HG03139 (cell line): ENCODE measurements at regions not wholly inside any gene's neighbourhood (a gene's known extent, or its start where the extent isn't known, plus 50 kb on each side); places are given as distances from the start of the nearest gene placed in this dataset.

Source experiments
- ATAC-seq: cut with Tn5 transposase; IDR thresholded peaks from one replicate; pipeline ENCODE4 v1.9.1; 2021; ENCODE audit not compliant: unreplicated experiment

DNA sequence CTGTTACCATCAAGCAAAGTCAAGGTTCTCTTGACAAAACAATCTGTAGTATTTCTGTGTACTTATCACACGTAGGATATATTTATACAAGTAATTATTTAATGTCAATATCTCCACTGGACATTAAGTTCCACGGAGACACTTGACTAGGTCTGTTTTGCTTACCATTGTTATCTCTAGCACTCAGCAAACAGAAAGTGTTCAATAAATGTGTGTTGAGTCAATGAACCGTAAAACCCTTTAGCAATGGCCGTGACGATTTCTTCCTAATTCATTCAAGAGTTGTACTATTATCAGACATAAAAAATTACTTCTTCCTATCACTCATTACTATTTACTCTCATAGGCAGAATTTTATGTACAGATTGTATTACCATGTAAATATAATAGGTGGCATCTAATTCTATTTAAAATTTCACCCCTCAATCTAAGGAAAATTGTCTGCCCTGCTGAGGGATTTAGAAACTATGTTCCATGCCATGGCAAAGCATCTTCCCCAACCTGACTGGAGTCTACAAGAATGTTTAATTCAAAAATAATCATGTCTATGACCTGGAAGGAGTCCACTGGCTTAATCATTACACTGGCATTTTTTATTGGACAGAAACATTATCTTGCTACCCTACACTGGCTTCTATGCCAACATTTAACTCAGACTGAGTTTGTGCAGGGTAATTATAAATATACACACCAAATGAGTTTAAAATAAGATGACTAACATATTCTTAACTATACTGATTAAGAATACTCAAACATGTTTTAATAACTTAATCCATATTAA is 301.9 kb downstream of the ZEB2 start:
- no peak for ATAC-seq

- ATAC-seq = peak; percentile 64
Measured at GRCh38 chr2:144215701-144216675, 303.9 kb downstream of the ZEB2 start.

DNA sequence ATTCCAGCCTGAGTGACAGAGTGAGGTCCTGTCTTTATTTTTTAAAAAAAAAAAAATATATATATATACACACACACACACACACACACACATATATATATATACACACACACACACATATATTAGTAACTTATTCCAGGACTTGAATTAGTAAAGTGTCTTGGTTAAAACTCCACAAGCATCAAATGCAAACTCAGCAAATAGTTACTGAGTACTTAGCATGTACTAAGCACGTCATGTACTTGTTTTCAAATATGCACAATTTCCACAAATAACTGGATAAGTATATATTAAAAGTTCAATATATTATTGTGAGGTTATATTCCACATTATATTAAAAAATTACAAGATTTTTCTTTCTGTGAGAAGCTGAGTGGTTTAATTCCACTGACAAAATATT is 304.7 kb downstream of the ZEB2 start:
- ATAC-seq = no peak

- peak; percentile 75 for ATAC-seq
Measured at GRCh38 chr2:144213797-144214196, 306.1 kb downstream of the ZEB2 start.

DNA sequence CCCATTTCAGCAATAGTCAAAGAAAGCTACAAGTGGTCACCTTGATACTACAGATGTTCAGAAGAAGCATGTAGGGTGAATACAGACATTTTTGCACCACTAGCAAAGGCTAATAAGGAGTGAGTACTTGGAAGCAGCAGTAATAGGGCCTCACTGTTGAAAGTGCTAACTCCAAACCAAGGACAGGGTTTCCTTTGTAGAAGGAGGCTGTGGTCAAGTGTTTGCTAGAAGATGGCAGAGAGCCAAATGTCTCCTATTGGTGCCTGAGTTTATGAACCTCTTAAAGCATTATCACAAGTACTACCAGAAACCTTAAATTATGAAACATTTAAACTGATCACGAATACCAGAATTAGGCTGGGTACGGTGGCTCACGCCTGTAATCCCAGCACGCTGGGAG is 308.1 kb downstream of the ZEB2 start:
- ATAC-seq = no peak

DNA sequence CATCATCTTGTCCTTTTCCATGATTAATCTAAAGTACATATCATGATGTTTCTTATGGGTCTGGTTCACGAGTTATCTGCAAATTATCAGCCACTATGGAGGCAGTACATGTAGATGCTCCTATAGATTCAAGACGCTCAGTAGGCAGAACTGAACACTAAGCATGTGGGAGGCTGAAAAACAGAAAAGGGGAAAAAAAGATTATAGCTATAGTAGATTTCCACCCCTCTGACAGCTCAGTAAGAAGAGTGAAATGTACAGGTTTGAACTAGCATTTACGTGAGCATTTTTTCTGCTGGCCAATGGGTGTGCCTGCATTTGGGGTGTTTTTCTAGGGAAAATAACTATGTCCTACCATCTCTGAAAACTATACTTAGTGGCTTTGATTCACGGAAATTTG is 308.9 kb downstream of the ZEB2 start:
- no peak for ATAC-seq

- no peak for ATAC-seq
Measured at GRCh38 chr2:144210076-144210475, 309.8 kb downstream of the ZEB2 start.

- ATAC-seq = no peak
Measured at GRCh38 chr2:144208924-144209323, 311.0 kb downstream of the ZEB2 start.

GRCh38 chr2:144206019-144206418 is 313.9 kb downstream of the ZEB2 start:
- no peak for ATAC-seq

DNA sequence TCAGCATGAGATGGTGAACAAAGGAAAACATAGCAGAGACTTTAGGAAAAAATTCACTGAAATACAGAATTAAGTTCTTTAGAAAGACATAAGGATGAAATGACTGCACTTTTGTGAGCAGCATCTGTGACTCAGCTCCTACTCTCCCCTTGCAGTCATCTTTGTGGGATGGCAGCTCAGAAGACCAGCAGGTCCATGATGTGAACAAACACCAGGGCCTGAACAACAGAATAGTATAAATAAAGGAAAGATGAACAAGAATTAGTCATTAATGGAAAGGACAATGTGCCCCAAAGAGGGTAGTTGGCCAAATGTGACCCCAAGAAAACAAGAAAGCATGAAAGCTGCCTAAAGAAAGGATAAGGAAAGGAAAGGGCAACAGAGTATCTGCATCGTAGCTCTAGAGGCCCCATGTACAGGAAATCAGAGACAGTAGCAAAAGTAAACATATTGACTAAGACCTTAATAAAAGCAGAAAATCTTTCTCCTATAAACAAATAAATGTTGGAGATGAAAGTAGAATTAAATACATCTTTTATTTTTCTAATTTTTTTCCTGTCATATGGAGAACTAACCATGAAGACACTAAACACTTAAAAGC is 318.0 kb downstream of the ZEB2 start:
- no peak for ATAC-seq

DNA sequence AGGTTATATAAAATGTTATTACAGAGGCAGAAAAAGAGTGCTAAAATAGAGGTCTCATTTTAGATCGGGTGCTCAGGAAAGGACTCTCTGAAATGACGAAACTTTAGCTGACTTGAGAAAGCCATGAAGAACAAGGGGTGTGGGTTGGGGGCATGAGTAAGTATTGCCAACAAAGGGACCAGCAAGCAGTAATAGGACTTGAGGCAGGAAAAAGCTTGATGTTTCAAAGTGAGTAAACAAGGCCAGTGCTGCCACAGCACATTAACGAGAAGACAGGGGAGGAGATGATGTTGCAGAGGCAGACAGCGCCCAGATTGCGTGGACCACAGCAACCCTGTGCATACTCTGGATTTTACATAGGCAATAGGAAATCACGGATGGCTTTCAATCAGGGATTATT is 318.8 kb downstream of the ZEB2 start:
- no peak for ATAC-seq

GRCh38 chr2:144198116-144198515 is 321.8 kb downstream of the ZEB2 start:
- no peak for ATAC-seq

GRCh38 chr2:144194326-144195071 is 325.4 kb downstream of the ZEB2 start:
- ATAC-seq = no peak

DNA sequence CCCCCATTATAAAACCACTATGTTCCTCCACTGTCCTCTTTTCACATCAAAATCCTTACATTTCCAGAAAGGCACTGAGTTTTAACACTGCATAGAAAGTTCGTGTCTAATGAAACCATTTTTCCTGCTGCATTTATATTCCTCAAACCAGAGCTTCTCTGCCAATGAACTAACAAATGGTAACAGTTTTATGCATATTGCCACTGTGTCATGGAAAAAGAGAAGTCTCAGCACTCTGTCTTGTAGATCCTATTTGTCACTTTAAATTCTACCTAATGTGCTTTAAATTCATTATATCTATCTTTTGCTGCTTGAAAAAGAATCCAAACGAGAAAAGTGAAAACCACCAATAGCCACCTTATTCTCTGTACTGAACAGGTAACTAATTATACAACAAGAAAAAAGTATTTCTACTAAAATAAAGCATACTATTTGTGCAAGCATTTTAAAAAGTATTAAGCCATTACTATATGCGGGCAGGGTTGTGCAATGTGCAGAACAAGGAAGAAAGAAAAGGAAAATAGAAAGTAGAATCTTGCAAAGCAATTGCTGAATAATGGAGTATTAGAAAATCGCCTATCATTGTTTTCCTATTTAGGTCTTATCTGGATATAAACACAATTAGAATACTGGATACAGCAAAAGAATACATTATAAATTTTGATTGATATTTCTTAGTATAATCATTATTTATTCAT is 328.9 kb downstream of the ZEB2 start:
- no peak for ATAC-seq

GRCh38 chr2:144183727-144184126 is 336.2 kb downstream of the ZEB2 start:
- peak; percentile 93 for ATAC-seq

DNA sequence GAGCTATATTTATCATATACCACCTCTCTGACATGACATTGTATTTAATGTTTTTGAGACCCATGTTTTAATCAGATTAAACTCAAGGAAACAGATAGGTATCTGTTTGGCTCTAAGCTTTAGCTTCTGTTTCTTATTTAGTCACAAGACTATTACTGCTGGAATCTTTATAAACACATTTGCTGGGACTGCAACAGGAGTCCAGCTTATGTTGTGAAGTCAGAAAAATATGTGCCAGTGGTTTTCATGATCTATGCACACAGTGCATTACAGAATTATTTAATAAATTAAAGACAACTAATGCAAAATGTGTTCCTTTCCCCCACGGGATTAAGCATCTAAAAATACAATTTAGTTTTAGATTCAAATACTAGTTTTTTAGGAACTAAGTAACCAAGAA is 338.9 kb downstream of the ZEB2 start:
- ATAC-seq = no peak

- no peak for ATAC-seq
Measured at GRCh38 chr2:144180131-144180530, 339.8 kb downstream of the ZEB2 start.

GRCh38 chr2:144170179-144170578 is 349.7 kb downstream of the ZEB2 start:
- no peak for ATAC-seq

- ATAC-seq = no peak
Measured at GRCh38 chr2:144166743-144167142, 353.2 kb downstream of the ZEB2 start.

DNA sequence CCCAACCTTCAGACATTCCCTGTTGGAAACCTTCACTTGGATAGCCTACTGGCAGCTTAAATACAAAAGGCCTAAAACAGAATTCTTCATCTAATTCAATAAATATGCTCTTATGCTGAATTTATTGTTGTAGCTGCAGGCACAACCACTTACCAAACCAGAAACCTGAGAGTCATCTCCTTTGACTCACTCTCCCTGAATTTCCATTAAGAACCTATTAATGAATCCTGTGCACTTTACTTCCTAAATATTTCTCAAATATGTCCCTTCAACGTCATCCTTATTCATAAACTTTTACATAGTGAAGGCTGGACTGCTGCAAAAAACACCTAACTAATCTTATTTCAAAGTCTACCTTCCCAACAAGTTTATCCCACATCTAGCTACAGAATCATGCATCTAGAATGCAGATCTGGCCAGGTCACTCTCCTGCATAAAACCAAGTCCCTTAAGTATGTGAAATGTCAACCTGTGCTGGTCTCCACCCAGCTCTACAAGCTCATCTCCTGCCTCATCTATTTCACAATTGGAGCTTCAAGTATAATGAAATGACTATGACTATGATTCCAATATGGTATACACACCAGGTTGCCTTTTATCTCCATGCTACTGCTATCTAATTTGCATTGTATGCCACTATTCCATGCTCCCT is 354.2 kb downstream of the ZEB2 start:
- ATAC-seq = no peak
